ENCODE measurements at regions not wholly inside any gene's neighbourhood (a gene's known extent, or its start where the extent isn't known, plus 50 kb on each side); places are given as distances from the start of the nearest gene placed in this dataset.
"Not testable (repeated sequence)": the region's sequence is repeated elsewhere in the genome, so short reads cannot be mapped to it uniquely, and the experiment has no call there.

DNA sequence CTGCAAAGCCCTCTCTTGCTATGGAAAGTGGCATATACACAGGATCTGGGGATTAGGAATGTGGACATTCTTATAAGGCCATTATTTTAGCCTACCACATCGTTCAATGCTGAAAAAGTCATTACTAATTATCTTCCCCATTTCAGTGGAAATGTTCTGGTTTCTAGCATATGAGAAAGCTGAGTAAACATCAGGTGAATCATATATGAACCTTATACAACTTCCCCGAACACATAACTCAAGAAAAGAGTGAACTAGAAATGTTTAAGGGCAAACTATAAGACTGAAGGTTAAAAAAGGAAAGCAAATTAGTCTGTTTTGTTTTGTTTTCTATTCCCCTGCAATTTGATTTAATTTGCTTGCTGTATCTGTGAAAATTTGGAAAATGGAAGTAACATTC is 62.5 kb upstream of the SEC22B start:
- DNase-seq (ENCODE audit: low spot score), result not testable (repeated sequence)

DNA sequence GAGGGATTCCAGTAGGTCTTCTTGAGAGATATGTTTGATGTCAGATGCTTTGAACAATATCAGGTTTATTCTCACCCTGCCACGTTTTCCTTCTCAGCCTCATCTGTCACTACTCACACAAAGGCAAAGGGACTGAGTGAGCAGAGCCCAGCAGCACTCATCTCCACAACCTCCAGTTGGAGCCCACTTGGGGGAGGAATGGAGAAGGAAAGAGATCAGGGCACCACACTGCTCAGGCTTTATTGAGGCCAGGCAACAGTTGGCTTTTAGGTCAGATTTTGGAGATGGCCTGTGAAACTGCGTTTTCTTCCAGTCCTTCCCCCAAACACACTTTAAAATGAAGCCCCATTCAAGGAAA is 57.3 kb upstream of the SEC22B start:
- not testable (repeated sequence) for DNase-seq (ENCODE audit: low spot score)

DNA sequence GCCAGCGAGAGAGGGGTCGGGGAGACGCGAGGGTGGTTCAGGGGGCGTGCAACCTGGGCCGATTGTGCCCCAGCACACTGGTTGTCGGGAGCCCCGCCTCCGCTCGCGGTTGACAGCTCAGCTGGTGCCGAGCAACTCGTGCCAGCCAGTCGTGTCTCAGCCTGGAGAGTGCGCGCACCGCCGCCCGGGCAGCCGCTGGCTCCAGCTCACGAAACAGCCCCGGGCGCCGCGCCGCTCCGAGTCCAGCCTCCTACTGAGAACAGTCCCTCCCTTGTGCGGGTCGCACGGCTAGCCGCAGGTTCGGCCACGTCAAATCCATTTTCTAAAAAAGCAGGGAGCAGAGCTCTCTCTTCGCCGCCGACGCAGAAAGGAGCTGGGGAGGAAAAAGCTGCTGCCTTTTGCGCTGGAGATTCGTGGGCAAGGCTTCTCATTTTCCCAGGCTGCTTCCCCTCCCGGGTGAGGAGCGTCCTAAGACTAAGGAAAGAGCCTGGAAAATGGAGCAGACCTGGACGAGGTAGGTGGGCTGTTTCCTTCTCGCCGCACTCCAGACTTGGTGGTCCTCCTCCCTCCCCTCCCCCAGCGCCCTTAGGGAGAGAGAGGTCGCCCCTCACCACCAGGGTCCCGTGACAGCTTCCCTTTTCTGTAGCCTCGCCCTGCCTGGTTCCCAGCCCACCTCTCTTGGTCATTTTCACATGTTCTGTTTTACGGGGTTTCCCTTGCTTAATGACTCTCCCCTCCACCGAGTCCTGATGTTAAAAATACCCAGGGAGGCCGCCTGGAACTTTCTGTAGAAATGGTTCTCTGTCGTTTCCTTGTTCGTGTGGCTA is 56.7 kb upstream of the SEC22B start:
- not testable (repeated sequence) for DNase-seq (ENCODE audit: low spot score)

DNA sequence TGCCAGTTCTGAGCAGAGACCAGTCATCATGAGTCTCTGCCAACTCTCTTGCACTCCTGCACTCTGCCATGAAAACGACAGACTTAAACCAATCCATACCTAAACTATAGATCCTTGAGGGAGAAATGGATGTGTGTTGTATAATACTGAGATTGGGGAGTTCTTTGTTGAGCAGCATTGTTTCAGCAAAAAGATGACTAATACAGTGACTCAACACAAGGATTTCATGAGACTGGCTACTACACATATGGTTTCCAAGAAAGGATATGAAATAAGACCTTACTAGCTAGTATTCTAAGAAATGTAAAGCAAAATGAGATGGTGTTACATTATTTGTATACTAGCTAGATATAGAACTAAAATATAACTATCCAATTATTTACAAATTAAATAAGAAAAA is 53.5 kb upstream of the SEC22B start:
- DNase-seq (ENCODE audit: low spot score), result not testable (repeated sequence)

Small RNA genes lying in the stretch of these regions (small RNA-seq; reads per million reads assigned to genes)
- gene RF00003, result 1.7 reads per million, percentile 60 among the genes with 10 or more reads in this experiment
